Small intestine (tissue), 7 donors: ENCODE measurements at regions not wholly inside any gene's neighbourhood (a gene's known extent, or its start where the extent isn't known, plus 50 kb on each side); places are given as distances from the start of the nearest gene placed in this dataset.

ENCODE experiments used
- DNase-seq, 2 donors: peaks; one replicate each; pipeline versions ENCODE4 v3.0.0 to v3.0.0-alpha.2; 2013
- FAIRE-seq: peaks from 2 replicates; lab custom pipeline; 2012; peaks lifted over from hg19 to GRCh38; lab: Jason Lieb, UNC
- H3K27ac ChIP-seq, 3 donors: one replicate each; pipeline ENCODE4 v1.5.1; 2013; ENCODE audit warnings: low read length in 2 of 3, mild to moderate bottlenecking in 2 of 3, control low read depth in 1 of 3, inconsistent platforms in 1 of 3, low read depth in 1 of 3, moderate library complexity in 1 of 3
- H3K27me3 ChIP-seq, 3 donors: one replicate each; pipeline ENCODE4 v1.6.1; 2013; ENCODE audit warnings: low read length in 3 of 3, inconsistent platforms in 1 of 3; ENCODE audit not compliant: control insufficient read depth in 3 of 3, insufficient read depth in 3 of 3
- H3K36me3 ChIP-seq, 3 donors: one replicate each; pipeline ENCODE4 v1.6.1; 2013; ENCODE audit warnings: low read length in 3 of 3, inconsistent platforms in 1 of 3, low read depth in 1 of 3, mild to moderate bottlenecking in 1 of 3, moderate library complexity in 1 of 3; ENCODE audit not compliant: control insufficient read depth in 3 of 3, insufficient read depth in 2 of 3
- H3K4me1 ChIP-seq, 3 donors: one replicate each; pipeline ENCODE4 v1.6.1; 2013; ENCODE audit warnings: low read length in 2 of 3, inconsistent platforms in 1 of 3, low read depth in 1 of 3, mild to moderate bottlenecking in 1 of 3, moderate library complexity in 1 of 3; ENCODE audit not compliant: control insufficient read depth in 3 of 3, insufficient read depth in 2 of 3
- H3K4me3 ChIP-seq, 3 donors: one replicate each; pipeline ENCODE4 v1.5.1; 2013; ENCODE audit warnings: low read length in 3 of 3, control low read depth in 1 of 3, inconsistent platforms in 1 of 3, low read depth in 1 of 3, mild to moderate bottlenecking in 1 of 3, moderate library complexity in 1 of 3
- H3K9me3 ChIP-seq, 2 donors: one replicate each; pipeline ENCODE4 v1.6.1; 2013; ENCODE audit warnings: low read depth in 1 of 2, low read length in 1 of 2; ENCODE audit not compliant: control insufficient read depth in 2 of 2, insufficient read depth in 1 of 2
- WGBS, 3 donors: extraction: QIAGEN DNeasy Blood & Tissue Kit; methylation state at CpG; one replicate each; pipeline ENCODE4 v1.1.7; 2013; 5-methylcytosine and 5-hydroxymethylcytosine counted together
- donor health status: healthy with polysubstance abuse.
- donor health status: control.
- donor health status: control.
- donor health status: Bipolar disorder and iron deficiency.
- donor health status: healthy.

GRCh38 chr13:47147812-47148119 is 250.9 kb upstream of the HTR2A start:
- Histone ChIP-seq H3K9me3 (no peaks in the 10 kb centered on the region), H3K36me3 (no peaks in the 10 kb centered on the region), H3K4me1 (no peaks in the 10 kb centered on the region), H3K27me3 (no peaks in the 10 kb centered on the region), H3K4me3 (no peak overlapping the region), H3K27ac (no peak overlapping the region)
- WGBS, 3 donors, result 18 to 51% (median 42%) methylated on average over 2 of the region's 2 CpGs
- FAIRE-seq (no peak), DNase-seq (no peak)

GRCh38 chr13:47146991-47147811 is 250.3 kb upstream of the HTR2A start:
- Histone ChIP-seq H3K9me3 (no peaks in the 10 kb centered on the region), H3K36me3 (no peaks in the 10 kb centered on the region), H3K4me3 (no peak overlapping the region), H3K27ac (no peak overlapping the region), H3K27me3 (no peaks in the 10 kb centered on the region), H3K4me1 (no peaks in the 10 kb centered on the region)
- 71 to 85% (median 77%) methylated on average over 2 of the region's 2 CpGs for WGBS, 3 donors
- no peak for FAIRE-seq
- DNase-seq, result no peak

GRCh38 chr13:47146136-47146535 is 249.3 kb upstream of the HTR2A start:
- H3K9me3 ChIP-seq, result no peaks in the 10 kb centered on the region
- FAIRE-seq (no peak), DNase-seq (no peak)
- no peaks in the 10 kb centered on the region for H3K4me1 ChIP-seq
- H3K27me3 ChIP-seq, result no peaks in the 10 kb centered on the region
- H3K36me3 ChIP-seq, result no peaks in the 10 kb centered on the region
- H3K27ac ChIP-seq, result no peak overlapping the region
- no peak overlapping the region for H3K4me3 ChIP-seq

GRCh38 chr13:47144782-47145181 is 247.9 kb upstream of the HTR2A start:
- Histone ChIP-seq H3K36me3 (no peaks in the 10 kb centered on the region), H3K4me3 (no peak overlapping the region), H3K27me3 (no peaks in the 10 kb centered on the region), H3K9me3 (no peaks in the 10 kb centered on the region), H3K27ac (no peak overlapping the region), H3K4me1 (no peaks in the 10 kb centered on the region)
- DNase-seq (no peak), FAIRE-seq (no peak)
- 88 to 97% (median 93%) methylated on average over 1 of the region's 1 CpG for WGBS, 3 donors

GRCh38 chr13:47142105-47142504 is 245.3 kb upstream of the HTR2A start:
- FAIRE-seq, result no peak

GRCh38 chr13:47139519-47139918 is 242.7 kb upstream of the HTR2A start:
- Histone ChIP-seq H3K27ac (no peak overlapping the region), H3K27me3 (no peaks in the 10 kb centered on the region), H3K4me1 (no peaks in the 10 kb centered on the region), H3K36me3 (no peaks in the 10 kb centered on the region), H3K9me3 (no peaks in the 10 kb centered on the region), H3K4me3 (no peak overlapping the region)
- DNase-seq (no peak), FAIRE-seq (no peak)
- 51 to 69% (median 51%) methylated on average over 2 of the region's 2 CpGs for WGBS, 3 donors

More at GRCh38 chr13:47142105-47142504, 245.3 kb upstream of the HTR2A start:
- 63 to 69% (median 65%) methylated on average over 2 of the region's 2 CpGs for WGBS, 3 donors
- H3K27me3 ChIP-seq, result no peaks in the 10 kb centered on the region
- DNase-seq, result no peak
- H3K36me3 ChIP-seq, result no peaks in the 10 kb centered on the region
- no peak overlapping the region for H3K27ac ChIP-seq
- no peaks in the 10 kb centered on the region for H3K9me3 ChIP-seq
- no peak overlapping the region for H3K4me3 ChIP-seq
- no peaks in the 10 kb centered on the region for H3K4me1 ChIP-seq

GRCh38 chr13:47136504-47136941 is 239.7 kb upstream of the HTR2A start:
- DNase-seq, result no peak
- 85 to 90% (median 88%) methylated on average over 1 of the region's 1 CpG for whole genome bisulfite sequencing, 3 donors
- no peaks in the 10 kb centered on the region for H3K27me3 ChIP-seq
- no peaks in the 10 kb centered on the region for H3K36me3 ChIP-seq
- no peak overlapping the region for H3K27ac ChIP-seq
- no peak overlapping the region for H3K4me3 ChIP-seq
- H3K9me3 ChIP-seq, result no peaks in the 10 kb centered on the region
- no peaks in the 10 kb centered on the region for H3K4me1 ChIP-seq
- no peak for FAIRE-seq

- no peaks in the 10 kb centered on the region for H3K4me1 ChIP-seq
- WGBS, 3 donors, result 37 to 59% (median 52%) methylated on average over 5 of the region's 5 CpGs
- DNase-seq (no peak), FAIRE-seq (no peak)
- no peaks in the 10 kb centered on the region for H3K36me3 ChIP-seq
- no peak overlapping the region for H3K27ac ChIP-seq
- H3K4me3 ChIP-seq, result no peak overlapping the region
- H3K9me3 ChIP-seq, result no peaks in the 10 kb centered on the region
- no peaks in the 10 kb centered on the region for H3K27me3 ChIP-seq
Observed at GRCh38 chr13:47135800-47136503, 239.1 kb upstream of the HTR2A start.
